ENCODE measurements at regions not wholly inside any gene's neighbourhood (a gene's known extent, or its start where the extent isn't known, plus 50 kb on each side); places are given as distances from the start of the nearest gene placed in this dataset.
A peak's percentile ranks its signal among the peaks of the same experiment; 100 is the strongest.
"Not testable (repeated sequence)": the region's sequence is repeated elsewhere in the genome, so short reads cannot be mapped to it uniquely, and the experiment has no call there.

GRCh38 chr3:153260681-153261080 lies 98.7 kb downstream of the RAP2B start:
- Histone ChIP-seq H3K9ac (ENCODE audit: low read depth in 1 of 3, low read length in 3 of 3) (no peak overlapping the region), H3K9me3 (ENCODE audit: control insufficient read depth in 3 of 3, low read length in 3 of 3) (no peaks in the 10 kb centered on the region)

GRCh38 chr3:153266619-153267018 lies 104.6 kb downstream of the RAP2B start:
- Histone ChIP-seq H3K4me3 (ENCODE audit: low read length in 3 of 3) (no peak overlapping the region), H3K9me3 (ENCODE audit: control insufficient read depth in 3 of 3, low read length in 3 of 3) (no peaks in the 10 kb centered on the region), H3K4me1 (ENCODE audit: control insufficient read depth in 3 of 3, insufficient read depth in 3 of 3, low read length in 3 of 3) (no peaks in the 10 kb centered on the region), H3K27me3 (ENCODE audit: control insufficient read depth in 3 of 3, insufficient read depth in 3 of 3, low read length in 3 of 3) (no peaks in the 10 kb centered on the region), H3K36me3 (ENCODE audit: control insufficient read depth in 3 of 3, insufficient read depth in 3 of 3, low read length in 3 of 3) (no peaks in the 10 kb centered on the region), H3K27ac (ENCODE audit: low read depth, low read length) (no peak overlapping the region), H3K9ac (ENCODE audit: low read depth in 1 of 3, low read length in 3 of 3) (no peak overlapping the region)

More at GRCh38 chr3:153260681-153261080, 98.7 kb downstream of the RAP2B start:
- no peaks in the 10 kb centered on the region for H3K36me3 ChIP-seq (ENCODE audit: control insufficient read depth in 3 of 3, insufficient read depth in 3 of 3, low read length in 3 of 3)
- no peaks in the 10 kb centered on the region for H3K27me3 ChIP-seq (ENCODE audit: control insufficient read depth in 3 of 3, insufficient read depth in 3 of 3, low read length in 3 of 3)
- H3K4me1 ChIP-seq (ENCODE audit: control insufficient read depth in 3 of 3, insufficient read depth in 3 of 3, low read length in 3 of 3), result no peaks in the 10 kb centered on the region
- no peak overlapping the region for H3K27ac ChIP-seq (ENCODE audit: low read depth, low read length)
- no peak overlapping the region for H3K4me3 ChIP-seq (ENCODE audit: low read length in 3 of 3)

GRCh38 chr3:153268564-153269279 lies 106.7 kb downstream of the RAP2B start:
- H3K27ac ChIP-seq (ENCODE audit: low read depth, low read length), result no peak overlapping the region
- no peaks in the 10 kb centered on the region for H3K36me3 ChIP-seq (ENCODE audit: control insufficient read depth in 3 of 3, insufficient read depth in 3 of 3, low read length in 3 of 3)
- no peak overlapping the region for H3K9ac ChIP-seq (ENCODE audit: low read depth in 1 of 3, low read length in 3 of 3)
- no peak overlapping the region for H3K4me3 ChIP-seq (ENCODE audit: low read length in 3 of 3)
- H3K9me3 ChIP-seq (ENCODE audit: control insufficient read depth in 3 of 3, low read length in 3 of 3), result no peaks in the 10 kb centered on the region
- no peaks in the 10 kb centered on the region for H3K4me1 ChIP-seq (ENCODE audit: control insufficient read depth in 3 of 3, insufficient read depth in 3 of 3, low read length in 3 of 3)
- H3K27me3 ChIP-seq (ENCODE audit: control insufficient read depth in 3 of 3, insufficient read depth in 3 of 3, low read length in 3 of 3), result no peaks in the 10 kb centered on the region

- Histone ChIP-seq H3K27me3 (ENCODE audit: control insufficient read depth in 3 of 3, insufficient read depth in 3 of 3, low read length in 3 of 3) (no peaks in the 10 kb centered on the region), H3K9me3 (ENCODE audit: control insufficient read depth in 3 of 3, low read length in 3 of 3) (no peaks in the 10 kb centered on the region), H3K36me3 (ENCODE audit: control insufficient read depth in 3 of 3, insufficient read depth in 3 of 3, low read length in 3 of 3) (no peaks in the 10 kb centered on the region), H3K9ac (ENCODE audit: low read depth in 1 of 3, low read length in 3 of 3) (no peak overlapping the region), H3K4me1 (ENCODE audit: control insufficient read depth in 3 of 3, insufficient read depth in 3 of 3, low read length in 3 of 3) (no peaks in the 10 kb centered on the region), H3K27ac (ENCODE audit: low read depth, low read length) (no peak overlapping the region), H3K4me3 (ENCODE audit: low read length in 3 of 3) (no peak overlapping the region)
These were observed 107.7 kb downstream of the RAP2B start for GRCh38 chr3:153269730-153270129.

DNA sequence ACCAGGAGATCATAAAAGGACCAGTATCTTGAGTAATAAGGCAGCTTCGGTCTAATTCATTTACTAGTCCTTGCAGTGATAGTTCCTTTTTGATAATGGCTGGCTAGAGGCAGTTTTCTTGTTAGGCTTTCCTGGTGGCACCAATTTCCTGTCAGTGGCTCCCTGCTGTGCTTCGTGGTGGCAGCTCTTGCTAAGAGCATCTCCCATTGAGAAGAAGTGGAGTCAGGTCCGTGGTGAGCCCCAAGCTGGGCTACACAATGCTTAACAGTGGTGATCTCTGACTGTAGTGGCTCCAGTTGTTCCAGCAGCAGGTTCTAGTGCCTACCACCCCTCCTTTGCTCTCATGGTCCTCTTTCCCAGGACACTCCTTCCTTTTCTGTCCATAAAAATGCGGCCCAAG lies 111.2 kb downstream of the RAP2B start:
- Histone ChIP-seq H3K36me3 (ENCODE audit: control insufficient read depth in 3 of 3, insufficient read depth in 3 of 3, low read length in 3 of 3) (no peaks in the 10 kb centered on the region), H3K27me3 (ENCODE audit: control insufficient read depth in 3 of 3, insufficient read depth in 3 of 3, low read length in 3 of 3) (no peaks in the 10 kb centered on the region), H3K9me3 (ENCODE audit: control insufficient read depth in 3 of 3, low read length in 3 of 3) (no peaks in the 10 kb centered on the region), H3K4me1 (ENCODE audit: control insufficient read depth in 3 of 3, insufficient read depth in 3 of 3, low read length in 3 of 3) (no peaks in the 10 kb centered on the region), H3K9ac (ENCODE audit: low read depth in 1 of 3, low read length in 3 of 3) (no peak overlapping the region), H3K4me3 (ENCODE audit: low read length in 3 of 3) (no peak overlapping the region), H3K27ac (ENCODE audit: low read depth, low read length) (no peak overlapping the region)

DNA sequence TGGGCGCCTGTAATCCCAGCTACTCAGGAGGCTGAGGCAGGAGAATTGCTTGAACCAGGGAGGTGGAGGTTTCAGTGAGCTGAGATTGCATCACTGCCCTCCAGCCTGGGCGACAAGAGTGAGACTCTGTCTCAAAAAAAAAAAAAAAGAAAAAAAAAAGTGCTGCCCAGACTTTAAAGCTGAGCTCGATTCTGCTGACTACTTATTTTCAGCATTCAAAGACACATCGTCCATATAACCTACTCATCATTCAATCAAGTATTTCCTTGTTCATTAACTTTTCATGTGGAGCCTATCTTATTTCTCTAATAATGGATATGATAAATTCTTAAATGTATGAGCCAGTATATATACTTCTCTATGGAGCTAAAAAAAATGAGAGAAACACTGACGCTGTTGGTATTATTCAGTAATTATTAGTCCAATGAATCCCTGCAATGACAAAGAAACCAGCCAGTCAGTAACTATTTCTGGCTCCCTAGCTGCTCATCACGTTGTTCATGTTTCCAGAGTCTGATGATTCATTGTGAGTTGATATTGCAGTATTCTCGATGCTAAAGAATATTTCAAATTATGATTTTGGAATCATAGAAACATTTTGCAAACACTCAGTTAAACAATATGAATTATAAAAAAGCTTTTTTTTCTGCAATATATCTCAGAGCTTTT lies 111.9 kb downstream of the RAP2B start:
- H3K27ac ChIP-seq (ENCODE audit: low read depth, low read length), result no peak overlapping the region
- no peaks in the 10 kb centered on the region for H3K36me3 ChIP-seq (ENCODE audit: control insufficient read depth in 3 of 3, insufficient read depth in 3 of 3, low read length in 3 of 3)
- H3K27me3 ChIP-seq (ENCODE audit: control insufficient read depth in 3 of 3, insufficient read depth in 3 of 3, low read length in 3 of 3), result no peaks in the 10 kb centered on the region
- H3K4me1 ChIP-seq (ENCODE audit: control insufficient read depth in 3 of 3, insufficient read depth in 3 of 3, low read length in 3 of 3), result no peaks in the 10 kb centered on the region
- no peak overlapping the region for H3K9ac ChIP-seq (ENCODE audit: low read depth in 1 of 3, low read length in 3 of 3)
- H3K4me3 ChIP-seq (ENCODE audit: low read length in 3 of 3), result no peak overlapping the region
- no peaks in the 10 kb centered on the region for H3K9me3 ChIP-seq (ENCODE audit: control insufficient read depth in 3 of 3, low read length in 3 of 3)

GRCh38 chr3:153274561-153274960 lies 112.5 kb downstream of the RAP2B start:
- Histone ChIP-seq H3K4me1 (ENCODE audit: control insufficient read depth in 3 of 3, insufficient read depth in 3 of 3, low read length in 3 of 3) (no peaks in the 10 kb centered on the region), H3K9ac (ENCODE audit: low read depth in 1 of 3, low read length in 3 of 3) (peak overlapping the region in 1 of 3 donors; percentile 24), H3K36me3 (ENCODE audit: control insufficient read depth in 3 of 3, insufficient read depth in 3 of 3, low read length in 3 of 3) (no peaks in the 10 kb centered on the region), H3K27ac (ENCODE audit: low read depth, low read length) (no peak overlapping the region), H3K27me3 (ENCODE audit: control insufficient read depth in 3 of 3, insufficient read depth in 3 of 3, low read length in 3 of 3) (no peaks in the 10 kb centered on the region), H3K4me3 (ENCODE audit: low read length in 3 of 3) (no peak overlapping the region), H3K9me3 (ENCODE audit: control insufficient read depth in 3 of 3, low read length in 3 of 3) (no peaks in the 10 kb centered on the region)

- Histone ChIP-seq H3K36me3 (ENCODE audit: control insufficient read depth in 3 of 3, insufficient read depth in 3 of 3, low read length in 3 of 3) (no peaks in the 10 kb centered on the region), H3K9me3 (ENCODE audit: control insufficient read depth in 3 of 3, low read length in 3 of 3) (no peaks in the 10 kb centered on the region), H3K27me3 (ENCODE audit: control insufficient read depth in 3 of 3, insufficient read depth in 3 of 3, low read length in 3 of 3) (no peaks in the 10 kb centered on the region), H3K4me1 (ENCODE audit: control insufficient read depth in 3 of 3, insufficient read depth in 3 of 3, low read length in 3 of 3) (no peaks in the 10 kb centered on the region), H3K4me3 (ENCODE audit: low read length in 3 of 3) (no peak overlapping the region), H3K27ac (ENCODE audit: low read depth, low read length) (no peak overlapping the region), H3K9ac (ENCODE audit: low read depth in 1 of 3, low read length in 3 of 3) (no peak overlapping the region)
These were observed 113.5 kb downstream of the RAP2B start for GRCh38 chr3:153275514-153275913.

GRCh38 chr3:153277029-153277428 lies 115.0 kb downstream of the RAP2B start:
- Histone ChIP-seq H3K9ac (ENCODE audit: low read depth in 1 of 3, low read length in 3 of 3) (no peak overlapping the region), H3K4me3 (ENCODE audit: low read length in 3 of 3) (no peak overlapping the region), H3K4me1 (ENCODE audit: control insufficient read depth in 3 of 3, insufficient read depth in 3 of 3, low read length in 3 of 3) (no peaks in the 10 kb centered on the region), H3K27ac (ENCODE audit: low read depth, low read length) (no peak overlapping the region), H3K27me3 (ENCODE audit: control insufficient read depth in 3 of 3, insufficient read depth in 3 of 3, low read length in 3 of 3) (no peaks in the 10 kb centered on the region), H3K9me3 (ENCODE audit: control insufficient read depth in 3 of 3, low read length in 3 of 3) (no peaks in the 10 kb centered on the region), H3K36me3 (ENCODE audit: control insufficient read depth in 3 of 3, insufficient read depth in 3 of 3, low read length in 3 of 3) (no peaks in the 10 kb centered on the region)

GRCh38 chr3:153281236-153281997 lies 119.4 kb downstream of the RAP2B start:
- not testable (repeated sequence) for H3K27me3 ChIP-seq (ENCODE audit: control insufficient read depth in 3 of 3, insufficient read depth in 3 of 3, low read length in 3 of 3); H3K4me3 ChIP-seq (ENCODE audit: low read length in 3 of 3); H3K4me1 ChIP-seq (ENCODE audit: control insufficient read depth in 3 of 3, insufficient read depth in 3 of 3, low read length in 3 of 3); H3K9ac ChIP-seq (ENCODE audit: low read depth in 1 of 3, low read length in 3 of 3); H3K9me3 ChIP-seq (ENCODE audit: control insufficient read depth in 3 of 3, low read length in 3 of 3); H3K36me3 ChIP-seq (ENCODE audit: control insufficient read depth in 3 of 3, insufficient read depth in 3 of 3, low read length in 3 of 3); H3K27ac ChIP-seq (ENCODE audit: low read depth, low read length)
